Prostate gland (tissue), 2 donors: ENCODE measurements at regions not wholly inside any gene's neighbourhood (a gene's known extent, or its start where the extent isn't known, plus 50 kb on each side); places are given as distances from the start of the nearest gene placed in this dataset.

Experiments
- DNase-seq: peaks from one replicate; pipeline ENCODE4 v3.0.0-alpha.2; 2019; ENCODE audit warnings: low spot score
- H3K27ac ChIP-seq, 2 donors: fragments of 200-600 bp; sonication (generic); 2 replicates each; pipeline ENCODE4 v1.5.1; 2017 to 2019
- H3K27me3 ChIP-seq: fragments of 200-600 bp; sonication (generic); replicated peaks from 2 replicates; pipeline ENCODE4 v1.5.1; 2019; ENCODE audit not compliant: insufficient read depth
- H3K36me3 ChIP-seq, 2 donors: fragments of 200-600 bp; sonication (generic); 1 replicate in 1 of 2; 2 replicates in 1 of 2; pipeline versions ENCODE4 v1.5.1 to v1.8.1; 2017 to 2019
- H3K4me1 ChIP-seq: fragments of 200-600 bp; sonication (generic); replicated peaks from 2 replicates; pipeline ENCODE4 v1.5.1; 2019
- H3K4me3 ChIP-seq, 2 donors: fragments of 200-600 bp; sonication (generic); 2 replicates each; pipeline ENCODE4 v1.5.1; 2017 to 2019
- H3K9me3 ChIP-seq: fragments of 200-600 bp; sonication (generic); 2 replicates; pipeline ENCODE4 v1.5.1; 2017
- CTCF ChIP-seq, 4 experiments: fragments of 200-600 bp in 2 of 4; fragments of 450-650 bp in 2 of 4; sonication (generic) in 2 of 4; IDR thresholded peaks; 1 replicate in 3 of 4; 2 replicates in 1 of 4; pipeline ENCODE4 v1.5.1; 2016 to 2019; ENCODE audit warnings: antibody characterized with exemption in 4 of 4, mild to moderate bottlenecking in 2 of 4, moderate library complexity in 2 of 4
- POLR2A ChIP-seq: fragments of 450-650 bp; IDR thresholded peaks from one replicate; pipeline ENCODE4 v1.6.1; 2016; ENCODE audit warnings: antibody characterized with exemption, mild to moderate bottlenecking
- POLR2AphosphoS5 ChIP-seq: sonication (generic); formaldehyde crosslinking; IDR thresholded peaks from one replicate; pipeline ENCODE4 v1.6.1; 2017; ENCODE audit warnings: antibody characterized with exemption
- WGBS: methylation state at CpG from one replicate; pipeline ENCODE4 v1.1.5; 2018; 5-methylcytosine and 5-hydroxymethylcytosine counted together
- intact Hi-C: fragments of 100-400 bp; cut with DNase I; formaldehyde crosslinking; loops from one replicate; pipeline ENCODE4 v1.14.2; 2022

DNA sequence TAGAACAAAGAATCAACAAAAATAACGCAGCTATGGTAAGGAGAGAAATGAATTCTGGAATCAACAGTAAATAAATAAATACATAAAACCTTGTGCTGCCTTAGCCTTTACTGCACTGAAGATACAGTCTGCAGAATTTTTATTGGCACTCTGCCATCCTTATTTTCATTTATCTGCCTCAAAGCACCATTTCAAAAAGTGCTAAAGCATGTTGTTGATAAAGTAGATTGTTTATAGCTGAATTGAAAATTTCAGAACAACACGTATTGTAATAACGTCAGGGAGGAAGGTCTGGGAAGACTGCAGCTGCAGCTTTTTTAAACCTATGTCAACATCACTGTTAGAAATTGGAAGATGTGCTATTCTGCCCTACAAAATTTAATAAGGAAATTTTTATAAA, 787.2 kb downstream of the PLCL1 start:
- TF ChIP-seq POLR2AphosphoS5 = no peak
- no peak for TF ChIP-seq POLR2A
- TF ChIP-seq CTCF (IDR thresholded peaks at IDR 0.05) = no peak
- DNase-seq = no peak
- Histone ChIP-seq H3K27ac (no peak overlapping the region), H3K9me3 (no peaks in the 10 kb centered on the region), H3K36me3 (no peaks in the 10 kb centered on the region), H3K27me3 (no peaks in the 10 kb centered on the region), H3K4me1 (no peaks in the 10 kb centered on the region), H3K4me3 (no peak overlapping the region)
- 57% methylated on average over 3 of the region's 3 CpGs for WGBS
- intact Hi-C loops = no loop called here

- Histone ChIP-seq H3K9me3 (no peaks in the 10 kb centered on the region), H3K27ac (no peak overlapping the region), H3K36me3 (no peaks in the 10 kb centered on the region), H3K27me3 (no peaks in the 10 kb centered on the region), H3K4me1 (no peaks in the 10 kb centered on the region), H3K4me3 (no peak overlapping the region)
- intact Hi-C loops = no loop called here
- TF ChIP-seq POLR2AphosphoS5 = no peak
- TF ChIP-seq CTCF (IDR thresholded peaks at IDR 0.05) = no peak
- TF ChIP-seq POLR2A = no peak
- WGBS = 54% methylated on average over 7 of the region's 7 CpGs
- DNase-seq = no peak
Observed at GRCh38 chr2:198587741-198588140, 783.3 kb downstream of the PLCL1 start.

- Histone ChIP-seq H3K27ac (no peak overlapping the region), H3K27me3 (no peaks in the 10 kb centered on the region), H3K9me3 (no peaks in the 10 kb centered on the region), H3K4me1 (no peaks in the 10 kb centered on the region), H3K4me3 (no peak overlapping the region), H3K36me3 (no peaks in the 10 kb centered on the region)
- DNase-seq = no peak
- TF ChIP-seq POLR2AphosphoS5 = no peak
- no peak for TF ChIP-seq POLR2A
- TF ChIP-seq CTCF (IDR thresholded peaks at IDR 0.05) = no peak
- WGBS = 82% methylated on average over 7 of the region's 7 CpGs
- intact Hi-C loops = no loop called here
Observed at GRCh38 chr2:198587240-198587639, 782.8 kb downstream of the PLCL1 start.

DNA sequence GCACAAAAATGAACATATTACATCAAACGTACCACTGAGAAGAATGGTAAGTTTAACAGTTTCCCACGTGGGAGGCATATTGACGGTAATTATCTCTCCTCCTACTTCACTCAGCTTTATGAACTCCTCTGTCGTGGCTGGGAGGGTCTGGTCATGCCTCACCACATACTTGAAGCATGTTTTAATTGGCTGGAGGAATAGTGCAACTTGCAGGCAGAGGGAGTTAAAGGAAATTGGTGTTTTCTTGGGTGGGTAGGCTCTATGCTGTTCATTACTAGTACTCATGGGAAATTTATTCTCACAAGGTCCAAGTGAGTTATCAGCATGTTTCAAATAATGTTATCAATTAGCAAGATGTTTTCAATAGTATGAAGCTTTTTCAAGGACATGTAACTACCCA, 767.0 kb downstream of the PLCL1 start:
- no peak overlapping the region for H3K4me3 ChIP-seq
- no peak for TF ChIP-seq CTCF (IDR thresholded peaks at IDR 0.05)
- no peak for DNase-seq
- H3K27ac ChIP-seq = no peak overlapping the region
- no peaks in the 10 kb centered on the region for H3K9me3 ChIP-seq
- 31% methylated on average over 4 of the region's 4 CpGs for WGBS
- H3K27me3 ChIP-seq = no peaks in the 10 kb centered on the region
- H3K36me3 ChIP-seq = no peaks in the 10 kb centered on the region
- intact Hi-C loops = no loop called here
- H3K4me1 ChIP-seq = no peaks in the 10 kb centered on the region

- H3K9me3 ChIP-seq = no peaks in the 10 kb centered on the region
- H3K27ac ChIP-seq = no peak overlapping the region
- H3K4me3 ChIP-seq = no peak overlapping the region
- H3K36me3 ChIP-seq = no peaks in the 10 kb centered on the region
- TF ChIP-seq POLR2A = no peak
- TF ChIP-seq POLR2AphosphoS5 = no peak
- TF ChIP-seq CTCF (IDR thresholded peaks at IDR 0.05) = no peak
- WGBS = 91% methylated on average over 2 of the region's 2 CpGs
- H3K27me3 ChIP-seq = no peaks in the 10 kb centered on the region
- no peaks in the 10 kb centered on the region for H3K4me1 ChIP-seq
- DNase-seq = no peak
- intact Hi-C loops = no loop called here
Observed at GRCh38 chr2:198558176-198558575, 753.8 kb downstream of the PLCL1 start.
